HTR-8/SVneo (cell line): ENCODE measurements at regions not wholly inside any gene's neighbourhood (a gene's known extent, or its start where the extent isn't known, plus 50 kb on each side); places are given as distances from the start of the nearest gene placed in this dataset.
"Not testable (repeated sequence)": the region's sequence is repeated elsewhere in the genome, so short reads cannot be mapped to it uniquely, and the experiment has no call there.

Experiments used
- DNase-seq: peaks from one replicate; pipeline ENCODE4 v3.0.0; 2011; ENCODE audit warnings: low spot score, mixed read lengths; ENCODE audit not compliant: insufficient read length
- FAIRE-seq: peaks from 2 replicates; lab custom pipeline; 2011; peaks lifted over from hg19 to GRCh38; lab: Jason Lieb, UNC

GRCh38 chr16:65808790-65809189, 557.7 kb upstream of the CDH5 start:
- FAIRE-seq, result no peak
- DNase-seq, result no peak

- DNase-seq, result no peak
- no peak for FAIRE-seq
Measured at GRCh38 chr16:65807858-65808257, 558.6 kb upstream of the CDH5 start.

GRCh38 chr16:65805704-65806103, 560.8 kb upstream of the CDH5 start:
- FAIRE-seq, DNase-seq: not testable (repeated sequence)

GRCh38 chr16:65796481-65796880, 570.0 kb upstream of the CDH5 start:
- FAIRE-seq, result no peak
- DNase-seq, result no peak

GRCh38 chr16:65794973-65795372, 571.5 kb upstream of the CDH5 start:
- no peak for DNase-seq
- no peak for FAIRE-seq

GRCh38 chr16:65793781-65794180, 572.7 kb upstream of the CDH5 start:
- FAIRE-seq (no peak), DNase-seq (no peak)

- DNase-seq (no peak), FAIRE-seq (no peak)
Measured at GRCh38 chr16:65790768-65791167, 575.7 kb upstream of the CDH5 start.

GRCh38 chr16:65789161-65789945, 577.1 kb upstream of the CDH5 start:
- FAIRE-seq (no peak), DNase-seq (no peak)

- no peak for FAIRE-seq
- DNase-seq, result no peak
Measured at GRCh38 chr16:65788434-65789140, 577.9 kb upstream of the CDH5 start.

- DNase-seq (no peak), FAIRE-seq (no peak)
Measured at GRCh38 chr16:65787921-65788320, 578.6 kb upstream of the CDH5 start.

- DNase-seq, result no peak
Measured at GRCh38 chr16:65786916-65787315, 579.6 kb upstream of the CDH5 start.

GRCh38 chr16:65783709-65784474, 582.6 kb upstream of the CDH5 start:
- DNase-seq, result no peak
- FAIRE-seq, result no peak

More at GRCh38 chr16:65786916-65787315, 579.6 kb upstream of the CDH5 start:
- FAIRE-seq, result no peak

- FAIRE-seq (no peak), DNase-seq (no peak)
Measured at GRCh38 chr16:65782611-65783600, 583.6 kb upstream of the CDH5 start.

- no peak for FAIRE-seq
- no peak for DNase-seq
Measured at GRCh38 chr16:65781855-65782254, 584.6 kb upstream of the CDH5 start.

GRCh38 chr16:65781363-65781762, 585.1 kb upstream of the CDH5 start:
- DNase-seq, result no peak
- FAIRE-seq, result no peak

- no peak for FAIRE-seq
Measured at GRCh38 chr16:65779201-65779600, 587.3 kb upstream of the CDH5 start.

GRCh38 chr16:65776639-65777183, 589.8 kb upstream of the CDH5 start:
- no peak for FAIRE-seq

More at GRCh38 chr16:65779201-65779600, 587.3 kb upstream of the CDH5 start:
- no peak for DNase-seq

GRCh38 chr16:65775829-65776228, 590.7 kb upstream of the CDH5 start:
- no peak for FAIRE-seq

More at GRCh38 chr16:65776639-65777183, 589.8 kb upstream of the CDH5 start:
- no peak for DNase-seq

GRCh38 chr16:65774350-65774749, 592.1 kb upstream of the CDH5 start:
- DNase-seq (no peak), FAIRE-seq (no peak)

More at GRCh38 chr16:65775829-65776228, 590.7 kb upstream of the CDH5 start:
- DNase-seq, result no peak
